Activated CD8-positive, alpha-beta T cell treated with anti-CD3 and anti-CD28 coated beads for 36 hours (primary cell): ENCODE measurements at regions not wholly inside any gene's neighbourhood (a gene's known extent, or its start where the extent isn't known, plus 50 kb on each side); places are given as distances from the start of the nearest gene placed in this dataset.

Source experiments
- ATAC-seq: fragments of 200-7000 bp; cut with Tn5 transposase; one replicate; pipeline ENCODE4 v1.10.0; 2021; ENCODE audit warnings: mild to moderate bottlenecking, moderate library complexity
- CTCF ChIA-PET: fragments of 350-600 bp; sonication (Branson Sonifier 250); formaldehyde crosslinking; loops from one replicate; lab custom pipeline; 2021; ENCODE audit warnings: antibody characterized with exemption; lab: Charles Lee
- POLR2A ChIA-PET: fragments of 350-600 bp; sonication (Branson Sonifier 250); formaldehyde crosslinking; loops from one replicate; lab custom pipeline; 2021; ENCODE audit warnings: antibody characterized with exemption; lab: Charles Lee
- DNase-seq: peaks from one replicate; pipeline ENCODE4 v3.0.0-alpha.2; 2020
- H3K27ac Mint-ChIP-seq: one replicate; pipeline ENCODE4 v1.8.0; 2021; ENCODE audit warnings: mild to moderate bottlenecking, mixed read lengths
- H3K27me3 Mint-ChIP-seq: one replicate; pipeline ENCODE4 v1.8.0; 2021; ENCODE audit warnings: mixed read lengths
- H3K36me3 Mint-ChIP-seq: one replicate; pipeline ENCODE4 v1.8.0; 2021; ENCODE audit warnings: low read depth, mixed read lengths
- H3K4me1 Mint-ChIP-seq: one replicate; pipeline ENCODE4 v1.8.0; 2021; ENCODE audit warnings: low read depth, mixed read lengths
- H3K4me3 Mint-ChIP-seq: one replicate; pipeline ENCODE4 v1.8.0; 2021; ENCODE audit warnings: mild to moderate bottlenecking, moderate library complexity, mixed read lengths
- H3K9me3 Mint-ChIP-seq: one replicate; pipeline ENCODE4 v1.8.0; 2021; ENCODE audit warnings: mixed read lengths
- CTCF ChIP-seq: fragments of 200-600 bp; IDR thresholded peaks from one replicate; pipeline ENCODE4 v1.8.0; 2022; ENCODE audit warnings: antibody characterized with exemption, mild to moderate bottlenecking
- intact Hi-C: fragments of 100-400 bp; cut with micrococcal nuclease; formaldehyde crosslinking; loops from one replicate; pipeline ENCODE4 v1.10.0; 2022

DNA sequence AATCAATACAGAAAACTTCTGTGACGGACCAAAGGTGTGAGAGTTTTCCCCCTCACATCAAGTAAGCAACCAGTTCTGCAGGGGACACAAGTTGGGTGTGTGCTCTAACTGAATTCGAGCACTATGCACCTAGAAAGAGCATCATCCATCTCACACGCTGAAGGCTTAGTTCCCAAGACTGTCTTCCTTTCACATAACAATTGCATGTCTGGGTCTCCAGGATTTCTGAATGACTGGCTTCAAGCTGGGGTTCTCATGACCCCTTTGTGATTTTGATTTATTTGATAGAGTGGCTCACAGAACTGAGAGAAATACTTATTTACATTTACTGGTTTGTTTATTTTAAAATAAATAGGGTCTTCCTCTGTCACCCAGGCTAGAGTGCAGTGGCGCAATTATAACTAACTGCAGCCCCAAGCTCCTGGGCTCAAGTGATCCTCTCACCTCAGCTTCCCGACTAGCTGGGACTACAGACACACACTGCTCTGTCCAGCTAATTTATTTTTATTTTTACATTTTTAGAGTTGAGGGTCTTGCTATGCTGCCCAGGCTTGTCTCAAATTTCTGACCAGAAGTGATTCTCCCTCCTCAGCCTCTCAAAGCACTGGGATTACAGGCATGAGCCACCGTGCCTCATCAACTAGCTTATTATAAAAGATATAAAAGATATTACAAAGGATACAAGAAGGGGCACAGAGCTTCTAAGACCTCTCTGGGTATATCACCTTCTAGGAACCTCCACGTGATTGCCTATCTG, 316.7 kb upstream of the CDH12 start:
- POLR2A ChIA-PET, result no interaction called here
- Mint-ChIP-seq H3K27me3 (no peaks in the 10 kb centered on the region), H3K4me3 (no peak overlapping the region), H3K27ac (no peak overlapping the region), H3K36me3 (no peaks in the 10 kb centered on the region), H3K9me3 (peaks cover 3% of the 10 kb centered on the region), H3K4me1 (no peaks in the 10 kb centered on the region)
- intact Hi-C loops, result no loop called here
- ATAC-seq (no peak), DNase-seq (no peak)
- no peak for TF ChIP-seq CTCF
- CTCF ChIA-PET, result no interaction called here

DNA sequence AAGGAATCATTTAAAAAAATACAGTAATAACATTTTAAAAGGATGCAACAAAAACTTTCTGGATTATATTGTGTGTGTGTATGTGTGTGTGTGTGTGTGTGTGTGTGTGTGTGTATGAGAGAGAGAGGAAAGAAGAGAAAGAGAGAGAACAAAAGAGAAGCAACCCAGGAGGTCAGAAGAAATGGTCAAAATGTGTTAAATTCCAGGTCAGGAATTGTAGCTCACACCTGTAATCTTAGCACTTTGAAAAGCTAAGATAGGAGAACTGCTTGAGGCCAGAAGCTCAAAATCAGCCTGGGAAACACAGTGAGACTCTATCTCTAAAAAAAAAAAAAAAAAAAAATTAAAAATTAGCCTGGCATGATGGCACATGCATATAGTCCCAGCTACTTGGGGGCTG, 311.8 kb upstream of the CDH12 start:
- Mint-ChIP-seq H3K36me3 (no peaks in the 10 kb centered on the region), H3K4me1 (no peaks in the 10 kb centered on the region), H3K4me3 (no peak overlapping the region), H3K27me3 (no peaks in the 10 kb centered on the region), H3K27ac (no peak overlapping the region), H3K9me3 (peaks cover 4% of the 10 kb centered on the region)
- intact Hi-C loops, result no loop called here
- DNase-seq (no peak), ATAC-seq (no peak)
- POLR2A ChIA-PET, result no interaction called here
- CTCF ChIA-PET, result no interaction called here
- TF ChIP-seq CTCF, result no peak

- CTCF ChIA-PET, result no interaction called here
- no peaks in the 10 kb centered on the region for H3K4me1 Mint-ChIP-seq
- no peak overlapping the region for H3K27ac Mint-ChIP-seq
- TF ChIP-seq CTCF, result no peak
- H3K36me3 Mint-ChIP-seq, result no peaks in the 10 kb centered on the region
- H3K27me3 Mint-ChIP-seq, result no peaks in the 10 kb centered on the region
- POLR2A ChIA-PET, result no interaction called here
- peaks cover 7% of the 10 kb centered on the region for H3K9me3 Mint-ChIP-seq
- intact Hi-C loops, result no loop called here
- no peak for DNase-seq
- H3K4me3 Mint-ChIP-seq, result no peak overlapping the region
- no peak for ATAC-seq
Measured at GRCh38 chr5:23158179-23158578, 305.0 kb upstream of the CDH12 start.

DNA sequence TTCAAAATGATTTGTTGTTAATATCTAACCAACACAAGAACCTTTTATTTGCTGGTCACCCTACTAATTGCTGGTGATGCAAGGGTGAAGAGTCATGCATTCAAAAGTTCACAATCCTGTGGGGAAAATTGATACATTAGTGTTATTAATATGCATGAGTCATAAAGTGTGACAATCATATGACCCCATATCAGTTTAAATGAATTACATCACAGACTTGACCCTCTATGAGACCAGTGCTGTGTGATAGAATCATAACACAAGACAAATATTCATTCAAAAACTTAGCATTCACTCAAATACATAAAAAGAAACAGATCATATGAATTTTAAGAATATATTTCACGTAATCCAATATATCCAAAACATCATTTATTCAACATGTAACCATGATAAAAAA, 304.6 kb upstream of the CDH12 start:
- intact Hi-C loops, result no loop called here
- H3K4me3 Mint-ChIP-seq, result no peak overlapping the region
- ChIA-PET POLR2A (no interaction called here), CTCF (no interaction called here)
- TF ChIP-seq CTCF, result no peak
- H3K9me3 Mint-ChIP-seq, result peaks cover 10% of the 10 kb centered on the region
- DNase-seq (no peak), ATAC-seq (no peak)
- no peak overlapping the region for H3K27ac Mint-ChIP-seq
- H3K27me3 Mint-ChIP-seq, result no peaks in the 10 kb centered on the region
- no peaks in the 10 kb centered on the region for H3K36me3 Mint-ChIP-seq
- no peaks in the 10 kb centered on the region for H3K4me1 Mint-ChIP-seq

DNA sequence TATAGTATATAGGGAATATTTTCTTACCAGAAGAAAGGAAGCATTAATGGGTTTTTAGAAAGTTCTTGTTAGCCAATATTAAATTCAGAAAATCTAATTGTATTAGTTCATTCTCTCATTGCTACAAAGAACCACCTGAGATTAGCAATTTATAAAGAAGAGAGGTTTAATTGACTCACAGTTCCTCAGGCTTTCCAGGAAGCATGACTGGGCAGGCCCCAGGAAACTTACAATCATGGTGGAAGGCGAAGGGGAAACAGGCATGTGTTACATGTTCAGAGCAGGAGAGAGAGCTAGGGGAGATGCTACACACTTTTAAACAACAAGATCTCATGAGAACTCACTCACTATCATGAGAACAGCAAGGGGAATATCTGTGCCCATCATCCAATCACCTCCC, 304.0 kb upstream of the CDH12 start:
- TF ChIP-seq CTCF, result no peak
- ATAC-seq, result no peak
- ChIA-PET CTCF (no interaction called here), POLR2A (no interaction called here)
- intact Hi-C loops, result no loop called here
- DNase-seq, result no peak
- H3K4me1 Mint-ChIP-seq, result no peaks in the 10 kb centered on the region
- H3K36me3 Mint-ChIP-seq, result no peaks in the 10 kb centered on the region
- H3K9me3 Mint-ChIP-seq, result peaks cover 10% of the 10 kb centered on the region
- H3K27me3 Mint-ChIP-seq, result no peaks in the 10 kb centered on the region
- H3K4me3 Mint-ChIP-seq, result no peak overlapping the region
- no peak overlapping the region for H3K27ac Mint-ChIP-seq
